Stomach (tissue), 8 donors: ENCODE measurements at regions not wholly inside any gene's neighbourhood (a gene's known extent, or its start where the extent isn't known, plus 50 kb on each side); places are given as distances from the start of the nearest gene placed in this dataset.

Source experiments
- DNase-seq, 2 donors: peaks; one replicate each; pipeline versions ENCODE4 v3.0.0 to v3.0.0-alpha.2; 2013 to 2019
- H3K27ac ChIP-seq, 5 donors: fragments of 200-600 bp in 4 of 5; sonication (generic) in 4 of 5; one replicate each; pipeline ENCODE4 v1.5.1; 2013 to 2019; ENCODE audit warnings: mild to moderate bottlenecking in 1 of 5, moderate library complexity in 1 of 5
- H3K27me3 ChIP-seq, 3 donors: fragments of 200-600 bp; sonication (generic); one replicate each; pipeline ENCODE4 v1.5.1; 2017 to 2019; ENCODE audit warnings: mixed run types in 1 of 3
- H3K36me3 ChIP-seq, 4 donors: fragments of 200-600 bp; sonication (generic); 1 replicate in 3 of 4; 2 replicates in 1 of 4; pipeline ENCODE4 v1.5.1; 2016 to 2019
- H3K4me1 ChIP-seq, 4 donors: fragments of 200-600 bp; sonication (generic); one replicate each; pipeline ENCODE4 v1.5.1; 2016 to 2019
- H3K4me3 ChIP-seq, 4 donors: fragments of 200-600 bp; sonication (generic) in 3 of 4; one replicate each; pipeline ENCODE4 v1.5.1; 2016 to 2019; ENCODE audit warnings: mild to moderate bottlenecking in 1 of 4
- H3K9me3 ChIP-seq, 4 donors: fragments of 200-600 bp; sonication (generic); one replicate each; pipeline ENCODE4 v1.5.1; 2016 to 2019
- CTCF ChIP-seq, 7 experiments: fragments of 450-650 bp in 4 of 7; fragments of 200-600 bp in 3 of 7; sonication (generic) in 3 of 7; IDR thresholded peaks; one replicate each; pipeline ENCODE4 v1.5.1; 2016 to 2019; ENCODE audit warnings: antibody characterized with exemption in 7 of 7, control low read depth in 2 of 7, mild to moderate bottlenecking in 1 of 7
- EP300 ChIP-seq: sonication (generic); formaldehyde crosslinking; IDR thresholded peaks from one replicate; pipeline ENCODE4 v1.6.1; 2017; ENCODE audit warnings: antibody characterized with exemption
- POLR2A ChIP-seq, 4 donors: fragments of 450-650 bp; IDR thresholded peaks; one replicate each; pipeline ENCODE4 v1.6.1; 2016; ENCODE audit warnings: antibody characterized with exemption in 4 of 4, control low read depth in 2 of 4, mild to moderate bottlenecking in 1 of 4, moderate library complexity in 1 of 4
- POLR2AphosphoS5 ChIP-seq, 3 donors: sonication (generic); formaldehyde crosslinking; IDR thresholded peaks; one replicate each; pipeline ENCODE4 v1.6.1; 2016; ENCODE audit warnings: antibody characterized with exemption in 3 of 3
- WGBS, 5 donors: extraction: QIAGEN DNeasy Blood & Tissue Kit in 3 of 5; methylation state at CpG; one replicate each; pipeline versions ENCODE4 v1.1.5 to v1.1.7; 2013 to 2018; 5-methylcytosine and 5-hydroxymethylcytosine counted together
- intact Hi-C: fragments of 100-400 bp; cut with DNase I; formaldehyde crosslinking; loops from one replicate; pipeline ENCODE4 v1.15.1; 2023; ENCODE audit warnings: low total_unique reads
- donor health status: healthy with polysubstance abuse.
- donor health status: Bipolar disorder and iron deficiency.
- donor health status: healthy.

GRCh38 chr4:57710053-57710452 is 599.9 kb upstream of the IGFBP7 start:
- TF ChIP-seq EP300 = no peak
- no peak for TF ChIP-seq CTCF (IDR thresholded peaks at IDR 0.05)
- TF ChIP-seq POLR2AphosphoS5 (IDR thresholded peaks at IDR 0.05) = no peak
- TF ChIP-seq POLR2A (IDR thresholded peaks at IDR 0.05) = no peak
- no peaks in the 10 kb centered on the region for H3K27me3 ChIP-seq
- 50 to 67% (median 52%) methylated on average over 2 of the region's 2 CpGs for WGBS, 5 donors

GRCh38 chr4:57691370-57691769 is 581.2 kb upstream of the IGFBP7 start:
- intact Hi-C loops = no loop called here

More at GRCh38 chr4:57710053-57710452, 599.9 kb upstream of the IGFBP7 start:
- no peaks in the 10 kb centered on the region for H3K36me3 ChIP-seq
- peak in 1 of 2 donors; percentile 4 for DNase-seq
- H3K4me1 ChIP-seq = no peaks in the 10 kb centered on the region
- no peak overlapping the region for H3K4me3 ChIP-seq
- intact Hi-C loops = no loop called here
- H3K9me3 ChIP-seq = peaks cover 0 to 6% (median 0%) of the 10 kb centered on the region in 4 donors
- H3K27ac ChIP-seq = no peak overlapping the region

GRCh38 chr4:57689693-57690205 is 579.6 kb upstream of the IGFBP7 start:
- Histone ChIP-seq H3K27me3 (no peaks in the 10 kb centered on the region), H3K9me3 (peaks cover 0 to 7% (median 5%) of the 10 kb centered on the region in 4 donors), H3K27ac (no peak overlapping the region), H3K4me1 (no peaks in the 10 kb centered on the region), H3K4me3 (no peak overlapping the region), H3K36me3 (no peaks in the 10 kb centered on the region)
- intact Hi-C loops = no loop called here
- WGBS, 5 donors = 41 to 62% (median 47%) methylated on average over 2 of the region's 2 CpGs
- no peak for TF ChIP-seq POLR2AphosphoS5 (IDR thresholded peaks at IDR 0.05)
- TF ChIP-seq POLR2A (IDR thresholded peaks at IDR 0.05) = no peak
- TF ChIP-seq CTCF (IDR thresholded peaks at IDR 0.05) = no peak
- TF ChIP-seq EP300 = no peak
- no peak for DNase-seq

More at GRCh38 chr4:57691370-57691769, 581.2 kb upstream of the IGFBP7 start:
- Histone ChIP-seq H3K4me1 (no peaks in the 10 kb centered on the region), H3K27ac (no peak overlapping the region), H3K9me3 (peaks cover 0 to 7% (median 5%) of the 10 kb centered on the region in 4 donors), H3K27me3 (no peaks in the 10 kb centered on the region), H3K4me3 (no peak overlapping the region), H3K36me3 (no peaks in the 10 kb centered on the region)
- 71 to 89% (median 83%) methylated on average over 1 of the region's 1 CpG for WGBS, 5 donors
- DNase-seq = peak in 1 of 2 donors; percentile 22
- TF ChIP-seq POLR2AphosphoS5 (IDR thresholded peaks at IDR 0.05) (no peak), CTCF (IDR thresholded peaks at IDR 0.05) (no peak), POLR2A (IDR thresholded peaks at IDR 0.05) (no peak), EP300 (no peak)

- no peak overlapping the region for H3K4me3 ChIP-seq
- H3K27ac ChIP-seq = no peak overlapping the region
- no peak for TF ChIP-seq EP300
- intact Hi-C loops = no loop called here
- H3K27me3 ChIP-seq = no peaks in the 10 kb centered on the region
- no peaks in the 10 kb centered on the region for H3K4me1 ChIP-seq
- H3K9me3 ChIP-seq = no peaks in the 10 kb centered on the region
- no peaks in the 10 kb centered on the region for H3K36me3 ChIP-seq
- DNase-seq = no peak
Observed at GRCh38 chr4:57682275-57682674, 572.1 kb upstream of the IGFBP7 start.

- no peak for DNase-seq
- no peak overlapping the region for H3K4me3 ChIP-seq
- no peaks in the 10 kb centered on the region for H3K4me1 ChIP-seq
- H3K27ac ChIP-seq = no peak overlapping the region
- no peaks in the 10 kb centered on the region for H3K36me3 ChIP-seq
- 80 to 88% (median 83%) methylated on average over 7 of the region's 7 CpGs for WGBS, 5 donors
- H3K9me3 ChIP-seq = no peaks in the 10 kb centered on the region
- intact Hi-C loops = no loop called here
- TF ChIP-seq EP300 (no peak), POLR2AphosphoS5 (IDR thresholded peaks at IDR 0.05) (no peak)
- H3K27me3 ChIP-seq = no peaks in the 10 kb centered on the region
Observed at GRCh38 chr4:57679969-57680368, 569.8 kb upstream of the IGFBP7 start.
